Neural cell (in vitro differentiated cells): ENCODE measurements at regions not wholly inside any gene's neighbourhood (a gene's known extent, or its start where the extent isn't known, plus 50 kb on each side); places are given as distances from the start of the nearest gene placed in this dataset.

Source experiments
- H2AFZ ChIP-seq: fragments of 200-600, 300-800 bp; sonication (generic), shearing (Covaris generic); 2 replicates; pipeline ENCODE4 v1.6.0; 2014; ENCODE audit warnings: low read depth, mild to moderate bottlenecking, antibody characterized with exemption, low read length, moderate library complexity
- H3F3A ChIP-seq: fragments of 200-600 bp; shearing (Covaris generic); 2 replicates; pipeline ENCODE4 v1.6.1; 2016; ENCODE audit warnings: mild to moderate bottlenecking, moderate library complexity, mixed read lengths, antibody characterized with exemption, low read length; ENCODE audit not compliant: insufficient read depth, poor library complexity, severe bottlenecking
- H3K27ac ChIP-seq: fragments of 200-600, 300-800 bp; sonication (generic), shearing (Covaris generic); 2 replicates; pipeline ENCODE4 v1.5.1; 2014; ENCODE audit warnings: mild to moderate bottlenecking, low read length, moderate library complexity
- H3K27me3 ChIP-seq: fragments of 300-800, 200-600 bp; sonication (generic), shearing (Covaris generic); 2 replicates; pipeline ENCODE4 v1.6.0; 2014; ENCODE audit warnings: mild to moderate bottlenecking, low read depth, low read length, moderate library complexity; ENCODE audit not compliant: insufficient read depth
- H3K36me3 ChIP-seq: fragments of 300-800, 200-600 bp; sonication (generic), shearing (Covaris generic); 2 replicates; pipeline ENCODE4 v1.5.1; 2014; ENCODE audit warnings: mild to moderate bottlenecking, antibody characterized with exemption, low read length, moderate library complexity; ENCODE audit not compliant: insufficient read depth
- H3K4me2 ChIP-seq: fragments of 300-800, 200-600 bp; sonication (generic), shearing (Covaris generic); 2 replicates; pipeline ENCODE4 v1.6.0; 2014; ENCODE audit warnings: mild to moderate bottlenecking, low read length
- H3K4me3 ChIP-seq: fragments of 300-800, 200-600 bp; sonication (generic), shearing (Covaris generic); 2 replicates; pipeline ENCODE4 v1.5.1; 2014; ENCODE audit warnings: mild to moderate bottlenecking, low read length, moderate library complexity
- H3K79me2 ChIP-seq: fragments of 200-600 bp; shearing (Covaris generic); replicated peaks from 2 replicates; pipeline ENCODE4 v1.6.0; 2014; ENCODE audit warnings: mild to moderate bottlenecking, low read length, moderate library complexity; ENCODE audit not compliant: insufficient read depth
- H3K9ac ChIP-seq: fragments of 300-800, 200-600 bp; sonication (generic), shearing (Covaris generic); 2 replicates; pipeline ENCODE4 v1.6.1; 2016; ENCODE audit warnings: mild to moderate bottlenecking, low read length, mixed read lengths
- H3K9me2 ChIP-seq: fragments of 200-600 bp; shearing (Covaris generic); 2 replicates; pipeline ENCODE4 v1.6.1; 2016; ENCODE audit warnings: mild to moderate bottlenecking, low read length, mixed read lengths; ENCODE audit not compliant: insufficient read depth
- H3K9me3 ChIP-seq: fragments of 200-600, 300-800 bp; sonication (generic), shearing (Covaris generic); 2 replicates; pipeline ENCODE4 v1.6.1; 2016; ENCODE audit warnings: mild to moderate bottlenecking, mixed run types, low read length, moderate library complexity, mixed read lengths
- H4K20me1 ChIP-seq: fragments of 200-600 bp; shearing (Covaris generic); 2 replicates; pipeline ENCODE4 v1.6.1; 2016; ENCODE audit warnings: mild to moderate bottlenecking, mixed run types; ENCODE audit not compliant: insufficient read depth
- CTCF ChIP-seq: fragments of 450-650 bp; IDR thresholded peaks from 2 replicates; pipeline ENCODE4 v1.5.1; 2014; ENCODE audit warnings: antibody characterized with exemption, mild to moderate bottlenecking, moderate library complexity; ENCODE audit not compliant: poor library complexity, severe bottlenecking
- EP300 ChIP-seq: fragments of 450-650 bp; conservative IDR thresholded peaks from 2 replicates; pipeline ENCODE4 v1.6.1; 2014; ENCODE audit warnings: antibody characterized with exemption, mild to moderate bottlenecking, moderate library complexity; ENCODE audit not compliant: poor library complexity, severe bottlenecking
- EZH2 ChIP-seq: fragments of 200-600, 300-800 bp; shearing (Covaris generic), sonication (generic); IDR thresholded peaks from 2 replicates; pipeline ENCODE4 v1.6.1; 2014; ENCODE audit warnings: antibody characterized with exemption, low read length, borderline replicate concordance, mild to moderate bottlenecking; ENCODE audit not compliant: insufficient read depth, poor library complexity, severe bottlenecking
- MXI1 ChIP-seq: fragments of 450-650 bp; conservative IDR thresholded peaks from 2 replicates; pipeline ENCODE4 v1.6.1; 2014; ENCODE audit warnings: antibody characterized with exemption, mild to moderate bottlenecking; ENCODE audit not compliant: poor library complexity, severe bottlenecking
- POLR2AphosphoS5 ChIP-seq: IDR thresholded peaks from 2 replicates; pipeline ENCODE4 v1.6.1; 2012
- RAD21 ChIP-seq: fragments of 450-650 bp; conservative IDR thresholded peaks from 2 replicates; pipeline ENCODE4 v1.6.1; 2014; ENCODE audit warnings: antibody characterized with exemption, mild to moderate bottlenecking, moderate library complexity
- REST ChIP-seq: IDR thresholded peaks from 2 replicates; pipeline ENCODE4 v1.6.1; 2012; ENCODE audit warnings: borderline replicate concordance
- SMC3 ChIP-seq: fragments of 450-650 bp; conservative IDR thresholded peaks from 2 replicates; pipeline ENCODE4 v1.6.1; 2014; ENCODE audit warnings: antibody characterized with exemption, mild to moderate bottlenecking, moderate library complexity; ENCODE audit not compliant: poor library complexity
- TAF1 ChIP-seq: IDR thresholded peaks from 2 replicates; pipeline ENCODE4 v1.6.1; 2012; ENCODE audit warnings: low read depth

DNA sequence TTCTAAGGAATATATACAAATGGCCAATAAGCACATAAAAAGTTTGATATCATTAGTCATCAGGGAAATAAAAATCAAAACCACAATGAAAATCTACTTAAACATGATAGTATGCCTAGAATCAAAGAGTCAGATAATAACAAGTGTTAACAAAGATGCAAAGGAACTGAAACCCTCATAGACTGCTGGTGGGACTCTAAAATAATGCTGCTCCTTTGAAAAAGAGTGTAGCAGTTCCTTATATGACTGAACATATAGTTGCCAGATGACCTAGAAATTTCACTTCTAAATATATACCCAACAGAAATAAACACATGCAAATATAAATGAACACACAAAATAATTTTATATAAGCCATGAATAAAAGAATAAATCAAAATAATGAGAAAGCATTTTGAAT lies 205.1 kb upstream of the CTSO start:
- TF ChIP-seq RAD21 (no peak), CTCF (no peak)
- no peaks in the 10 kb centered on the region for H3K79me2 ChIP-seq
- H3K27me3 ChIP-seq = no peaks in the 10 kb centered on the region
- no peaks in the 10 kb centered on the region for H3K9me3 ChIP-seq
- H3K4me3 ChIP-seq = no peak overlapping the region
- no peaks in the 10 kb centered on the region for H3K36me3 ChIP-seq
- H3K9me2 ChIP-seq = no peaks in the 10 kb centered on the region
- no peaks in the 10 kb centered on the region for H3F3A ChIP-seq
- no peak overlapping the region for H2AFZ ChIP-seq
- H3K9ac ChIP-seq = no peak overlapping the region
- H3K4me2 ChIP-seq = no peak overlapping the region
- no peaks in the 10 kb centered on the region for H4K20me1 ChIP-seq
- H3K27ac ChIP-seq = no peak overlapping the region

GRCh38 chr4:156154978-156155377 lies 201.3 kb upstream of the CTSO start:
- H3K9ac ChIP-seq = no peak overlapping the region
- H2AFZ ChIP-seq = no peak overlapping the region
- H3K4me3 ChIP-seq = no peak overlapping the region
- no peaks in the 10 kb centered on the region for H3K9me2 ChIP-seq
- H3K27ac ChIP-seq = no peak overlapping the region
- no peaks in the 10 kb centered on the region for H3K9me3 ChIP-seq
- no peaks in the 10 kb centered on the region for H3F3A ChIP-seq
- TF ChIP-seq EZH2 = no peak
- TF ChIP-seq EP300 = no peak
- no peak for TF ChIP-seq TAF1
- no peak for TF ChIP-seq MXI1
- TF ChIP-seq SMC3 = no peak
- TF ChIP-seq RAD21 = no peak
- TF ChIP-seq CTCF = no peak
- no peak for TF ChIP-seq REST
- TF ChIP-seq POLR2AphosphoS5 = no peak
- no peak overlapping the region for H3K4me2 ChIP-seq
- no peaks in the 10 kb centered on the region for H3K79me2 ChIP-seq
- no peaks in the 10 kb centered on the region for H3K36me3 ChIP-seq
- no peaks in the 10 kb centered on the region for H4K20me1 ChIP-seq
- no peaks in the 10 kb centered on the region for H3K27me3 ChIP-seq
